ENCODE measurements at regions not wholly inside any gene's neighbourhood (a gene's known extent, or its start where the extent isn't known, plus 50 kb on each side); places are given as distances from the start of the nearest gene placed in this dataset.

GRCh38 chr9:134487066-134487710 is 154.4 kb upstream of the COL5A1 start:
- no peak for TF ChIP-seq POLR2AphosphoS5 (IDR thresholded peaks at IDR 0.05)
- TF ChIP-seq REST (IDR thresholded peaks at IDR 0.05; ENCODE audit: borderline replicate concordance), result no peak
- TF ChIP-seq RAD21 (conservative IDR thresholded peaks at IDR 0.05), result no peak
- TF ChIP-seq CTCF (IDR thresholded peaks at IDR 0.05; ENCODE audit: poor library complexity, severe bottlenecking), result no peak
